Stimulated activated naive CD4-positive, alpha-beta T cell (primary cell): ENCODE measurements at regions not wholly inside any gene's neighbourhood (a gene's known extent, or its start where the extent isn't known, plus 50 kb on each side); places are given as distances from the start of the nearest gene placed in this dataset.
"Not testable (repeated sequence)": the region's sequence is repeated elsewhere in the genome, so short reads cannot be mapped to it uniquely, and the experiment has no call there.

Source experiments
- DNase-seq, 6 experiments: peaks; one replicate each; lab custom pipeline; 2025; lab: John Stamatoyannopoulos, UW

DNA sequence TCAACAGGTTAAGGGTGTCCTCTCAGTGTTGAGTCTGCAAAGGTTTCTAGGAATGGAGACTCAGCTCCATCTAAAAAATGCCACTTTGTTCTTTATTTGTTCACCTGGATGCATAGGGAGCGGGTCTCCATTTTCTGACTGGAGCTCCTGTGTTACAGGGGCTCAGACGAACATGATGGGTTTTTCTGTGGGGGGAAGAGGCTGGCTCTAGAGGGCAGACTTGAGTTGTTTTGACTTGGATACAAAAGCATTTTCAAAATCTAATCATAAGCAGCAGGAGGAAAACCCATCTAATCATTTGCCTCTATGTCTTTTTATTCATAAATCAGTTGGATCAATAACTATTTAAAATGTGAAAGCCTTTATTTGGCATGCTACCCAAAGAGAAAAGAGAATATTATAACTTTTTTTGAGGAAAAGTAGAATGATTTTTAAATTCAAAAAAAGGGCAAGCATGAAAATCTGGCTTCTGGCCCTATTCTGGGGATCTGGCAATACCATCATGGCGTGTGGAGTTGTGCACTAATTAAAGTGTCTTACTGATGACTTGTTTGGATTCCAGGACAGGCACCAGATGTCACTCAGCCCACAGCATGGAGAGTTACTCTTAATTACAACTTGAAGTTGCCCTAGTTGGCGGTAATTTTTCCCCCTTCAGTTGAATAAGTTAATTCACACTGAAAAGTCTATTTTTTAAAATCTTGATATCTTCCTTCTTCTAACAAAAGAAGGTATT, 594.9 kb downstream of the REEP3 start:
- DNase-seq = no peak

DNA sequence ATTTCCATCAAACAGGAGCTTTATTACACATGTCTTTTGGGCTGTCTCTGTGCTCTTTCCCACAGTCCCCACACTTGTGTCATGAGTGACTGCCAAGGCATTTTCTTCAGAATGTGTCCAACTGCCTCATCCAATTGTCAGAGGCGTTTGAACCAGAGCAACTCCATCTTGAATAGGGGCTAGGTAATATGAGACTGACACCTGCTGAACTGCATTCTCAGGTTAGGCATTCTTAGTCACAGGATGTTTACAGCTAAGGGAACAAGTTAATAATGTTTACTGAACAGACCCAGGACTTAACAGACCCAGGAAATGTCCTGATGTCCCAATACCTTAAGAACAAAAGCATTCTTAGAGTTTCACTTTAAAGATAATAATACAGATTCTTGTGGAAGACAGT, 595.5 kb downstream of the REEP3 start:
- DNase-seq = no peak

DNA sequence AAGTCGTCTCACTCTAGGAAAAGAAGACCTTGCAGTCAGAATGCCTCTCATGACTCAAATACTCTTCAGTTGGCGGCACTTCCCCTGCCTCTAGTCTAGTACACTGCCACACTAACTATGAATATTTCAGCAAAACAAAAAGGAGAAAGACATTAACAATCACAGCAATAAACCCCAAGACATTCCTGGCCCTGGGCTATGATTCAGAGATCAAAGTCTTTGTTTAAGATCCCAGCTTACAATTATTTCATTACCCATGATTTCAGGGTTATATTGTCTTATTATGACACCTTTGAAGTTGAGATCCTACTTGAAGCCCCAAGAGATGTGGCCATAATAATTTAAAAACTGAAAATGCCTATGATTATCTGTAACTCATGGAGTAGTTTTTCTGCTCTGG, 597.5 kb downstream of the REEP3 start:
- DNase-seq = no peak

DNA sequence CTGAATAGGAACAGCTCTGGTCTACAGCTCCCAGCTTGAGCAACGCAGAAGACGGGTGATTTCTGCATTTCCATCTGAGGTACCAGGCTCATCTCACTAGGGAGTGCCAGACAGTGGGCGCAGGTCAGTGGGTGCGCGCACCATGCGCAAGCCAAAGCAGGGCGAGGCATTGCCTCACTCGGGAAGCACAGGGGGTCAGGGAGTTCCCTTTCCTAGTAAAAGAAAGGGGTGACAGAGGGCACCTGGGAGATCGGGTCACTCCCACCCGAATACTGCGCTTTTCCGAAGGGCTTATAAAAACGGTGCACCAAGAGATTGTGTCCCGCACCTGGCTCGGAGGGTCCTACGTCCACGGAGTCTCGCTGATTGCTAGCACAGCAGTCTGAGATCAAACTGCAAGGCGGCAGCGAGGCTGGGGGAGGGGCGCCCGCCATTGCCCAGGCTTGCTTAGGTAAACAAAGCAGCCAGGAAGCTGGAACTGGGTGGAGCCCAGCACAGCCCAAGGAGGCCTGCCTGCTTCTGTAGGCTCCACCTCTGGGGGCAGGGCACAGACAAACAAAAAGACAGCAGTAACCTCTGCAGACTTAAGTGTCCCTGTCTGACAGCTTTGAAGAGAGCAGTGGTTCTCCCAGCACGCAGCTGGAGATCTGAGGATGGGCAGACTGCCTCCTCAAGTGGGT, 599.2 kb downstream of the REEP3 start:
- DNase-seq = not testable (repeated sequence)

DNA sequence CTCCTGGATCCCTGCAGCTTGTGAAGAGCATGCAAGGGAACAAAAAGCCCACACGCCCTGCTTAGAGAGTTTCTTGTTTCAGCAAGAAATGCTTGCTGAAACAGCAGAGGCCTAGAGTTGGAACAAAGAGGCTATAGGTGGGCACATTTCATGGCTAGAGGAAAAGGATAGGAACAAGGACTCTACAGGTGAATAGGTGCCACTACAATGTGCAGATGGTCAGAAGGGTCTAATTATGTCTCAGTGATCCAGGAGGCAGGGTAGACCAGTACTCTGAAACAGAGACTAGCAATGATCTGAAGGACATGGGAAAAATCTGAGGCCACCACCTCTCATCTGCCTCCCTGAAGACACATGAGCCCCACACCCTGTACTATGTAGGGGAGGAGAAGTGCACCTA, 609.0 kb downstream of the REEP3 start:
- no peak for DNase-seq

DNA sequence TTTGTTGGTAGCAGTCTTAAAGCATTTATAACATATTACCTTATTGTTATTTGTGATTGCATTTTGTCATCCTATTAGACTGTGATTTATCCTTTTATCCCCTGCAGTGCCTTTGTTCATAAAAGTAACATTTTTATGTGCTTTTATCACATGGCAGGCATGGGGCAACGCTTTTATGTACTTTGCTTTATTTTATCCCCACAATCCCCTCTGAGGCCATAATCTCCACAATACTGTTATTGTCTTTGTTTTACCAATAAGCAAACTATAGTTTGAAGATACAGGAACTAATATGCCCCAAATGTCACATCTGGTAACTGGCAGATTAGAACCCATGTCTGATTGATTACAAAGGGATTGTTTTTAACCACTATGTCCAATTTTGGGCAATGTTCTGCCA, 613.5 kb downstream of the REEP3 start:
- no peak for DNase-seq

DNA sequence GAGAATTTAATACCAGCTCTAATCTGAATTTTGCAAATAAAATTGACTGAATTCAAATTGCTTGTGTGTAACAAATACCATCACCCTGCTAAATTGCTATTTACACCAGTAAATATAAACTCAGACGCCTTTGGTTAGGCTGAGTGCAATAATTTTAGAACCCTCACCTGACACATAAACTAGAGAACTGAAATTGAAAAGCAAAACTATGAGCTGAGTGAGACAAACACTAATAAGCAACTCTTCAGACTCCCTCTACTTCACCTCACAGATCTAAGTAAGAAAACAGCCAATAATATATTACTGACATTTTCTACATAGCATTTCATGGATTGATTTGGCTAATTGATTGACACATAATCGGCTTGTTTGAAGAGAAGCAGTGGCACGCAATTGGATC, 621.2 kb downstream of the REEP3 start:
- no peak for DNase-seq

DNA sequence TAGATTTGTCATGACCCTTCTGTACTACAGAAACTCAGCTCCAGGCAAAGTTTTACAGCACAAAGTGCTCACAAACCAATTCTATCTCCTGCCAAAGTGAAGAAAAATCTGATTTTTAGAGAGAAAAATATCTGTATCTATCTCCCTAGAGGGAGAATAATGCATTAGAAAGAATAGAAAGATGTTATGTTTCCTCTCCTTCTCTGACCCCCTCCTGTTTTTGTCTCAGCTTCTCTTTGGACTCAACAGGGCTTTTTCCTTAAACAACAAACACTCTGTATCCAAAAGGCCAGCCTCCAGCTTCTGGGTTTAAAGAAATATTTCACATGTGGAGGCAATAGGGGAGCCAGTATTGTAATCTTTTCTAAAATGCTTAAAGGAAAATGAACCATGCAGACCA, 627.4 kb downstream of the REEP3 start:
- DNase-seq = no peak

DNA sequence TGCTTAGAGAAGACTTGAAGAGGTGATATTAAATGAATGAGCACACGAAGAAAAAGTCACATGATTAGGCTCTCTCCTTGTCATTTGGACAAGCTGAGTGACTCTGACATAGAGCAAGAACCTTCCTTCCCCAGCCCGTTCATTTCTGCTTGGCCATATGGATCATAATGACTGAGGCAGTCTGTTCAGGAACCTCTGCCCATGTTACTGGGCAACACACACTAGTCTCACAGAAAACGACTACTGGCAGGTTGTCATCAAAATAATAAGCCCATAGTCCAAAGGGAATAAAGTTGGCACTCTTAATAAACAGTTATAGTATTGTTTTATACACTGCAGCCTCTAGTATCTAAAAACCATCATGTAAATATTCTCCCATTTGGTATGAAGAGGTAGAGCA, 635.0 kb downstream of the REEP3 start:
- no peak for DNase-seq

DNA sequence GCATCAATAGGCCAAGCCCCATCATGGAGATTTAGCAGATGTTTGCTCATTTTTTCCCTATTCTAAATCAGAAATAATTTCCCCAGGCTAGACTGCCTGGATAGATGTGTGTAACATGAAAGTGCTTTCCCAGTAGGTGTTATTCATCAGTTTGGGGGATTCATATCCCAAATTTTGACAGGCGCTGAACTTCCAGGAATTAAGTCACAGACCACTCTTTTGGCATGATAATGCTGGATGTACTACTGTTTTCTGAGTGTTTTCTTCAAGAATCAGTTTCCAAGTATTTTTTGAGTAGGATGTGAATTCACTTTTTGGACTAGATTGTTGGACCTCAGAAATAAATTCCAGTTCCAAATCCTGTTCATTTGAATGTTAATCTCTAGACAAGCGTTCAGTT, 637.4 kb downstream of the REEP3 start:
- DNase-seq = no peak

DNA sequence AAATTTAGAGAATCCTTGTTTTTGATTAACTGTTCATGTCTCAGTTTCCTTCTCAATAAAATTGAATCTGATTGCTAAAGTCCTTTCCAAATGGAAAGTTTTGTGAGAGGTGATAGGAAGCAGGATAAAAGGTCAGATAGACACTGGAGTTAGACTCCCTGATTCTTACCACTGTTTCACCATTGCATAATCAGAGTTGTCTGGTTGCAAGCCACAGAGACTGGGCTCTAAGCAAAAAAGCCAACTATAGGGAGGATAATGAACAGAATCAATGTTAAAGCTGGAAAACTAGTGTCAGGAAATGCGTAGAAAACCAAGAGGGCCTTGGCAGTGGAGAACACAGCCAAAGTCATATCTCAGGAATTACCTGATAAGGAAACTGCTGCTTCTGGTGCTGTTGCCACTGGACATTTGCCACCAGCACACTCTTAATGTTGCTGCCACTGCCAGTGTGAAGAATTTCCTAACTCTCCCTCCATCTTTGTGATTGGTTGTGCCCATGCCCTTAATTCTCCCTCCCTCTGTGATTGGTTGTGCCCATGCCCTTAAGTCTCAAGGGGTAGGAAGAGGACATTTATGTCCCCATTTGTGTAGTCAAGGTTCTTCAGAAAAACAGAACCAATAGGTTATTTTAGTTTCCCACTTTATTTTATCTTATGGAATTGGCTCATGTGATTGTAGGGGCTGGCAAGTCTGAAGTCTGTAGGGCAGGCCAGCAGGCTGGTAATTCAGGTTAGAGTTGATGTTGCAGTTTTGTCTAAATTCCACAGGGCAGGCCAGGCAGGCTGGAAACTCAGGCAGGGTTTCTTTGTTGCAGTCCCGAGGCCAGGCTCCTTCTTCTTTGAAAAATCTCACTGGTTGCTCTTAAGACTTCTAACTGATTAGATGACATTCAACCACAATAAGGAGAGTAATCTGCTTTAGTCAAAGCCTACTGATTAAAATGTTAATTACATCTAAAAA, 639.0 kb downstream of the REEP3 start:
- no peak for DNase-seq

DNA sequence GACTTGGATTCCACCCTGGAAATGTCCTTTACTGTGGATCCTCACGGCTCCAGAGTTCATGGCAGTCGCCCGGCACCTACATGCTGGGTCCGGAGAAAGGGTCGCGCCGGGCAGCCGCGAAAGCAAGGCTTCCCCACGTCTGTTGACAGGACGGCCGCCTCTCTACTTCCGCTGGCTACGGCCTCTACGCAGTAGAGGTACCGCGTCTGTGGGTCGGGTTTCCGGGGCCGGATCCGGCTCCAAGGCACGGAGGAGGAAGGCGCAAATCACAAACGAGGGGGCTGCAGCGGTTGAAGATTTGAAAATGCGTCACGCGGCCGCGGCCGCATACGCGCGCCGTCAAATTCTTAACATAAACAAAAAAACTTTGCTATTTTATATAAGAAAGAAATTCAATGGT, 649.6 kb downstream of the REEP3 start:
- DNase-seq = no peak

DNA sequence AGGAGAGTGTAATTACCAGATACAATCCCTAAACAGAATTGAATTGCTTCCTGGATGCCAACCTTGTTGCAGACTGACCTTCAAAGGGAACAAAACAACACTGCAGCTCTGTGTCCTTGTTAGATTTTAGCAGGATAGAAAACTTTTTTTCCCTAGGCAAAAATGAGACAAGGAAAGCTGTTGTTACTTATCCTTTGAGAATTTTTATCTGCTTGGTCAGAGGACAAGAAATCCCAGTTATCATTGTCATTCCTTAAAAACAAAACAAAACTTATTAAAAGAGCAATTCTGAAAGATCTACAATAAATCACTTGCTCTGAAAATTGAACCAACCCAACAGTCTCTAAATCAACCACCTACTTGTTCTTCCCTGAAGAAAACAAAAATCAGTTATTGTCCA, 652.6 kb downstream of the REEP3 start:
- DNase-seq = no peak

DNA sequence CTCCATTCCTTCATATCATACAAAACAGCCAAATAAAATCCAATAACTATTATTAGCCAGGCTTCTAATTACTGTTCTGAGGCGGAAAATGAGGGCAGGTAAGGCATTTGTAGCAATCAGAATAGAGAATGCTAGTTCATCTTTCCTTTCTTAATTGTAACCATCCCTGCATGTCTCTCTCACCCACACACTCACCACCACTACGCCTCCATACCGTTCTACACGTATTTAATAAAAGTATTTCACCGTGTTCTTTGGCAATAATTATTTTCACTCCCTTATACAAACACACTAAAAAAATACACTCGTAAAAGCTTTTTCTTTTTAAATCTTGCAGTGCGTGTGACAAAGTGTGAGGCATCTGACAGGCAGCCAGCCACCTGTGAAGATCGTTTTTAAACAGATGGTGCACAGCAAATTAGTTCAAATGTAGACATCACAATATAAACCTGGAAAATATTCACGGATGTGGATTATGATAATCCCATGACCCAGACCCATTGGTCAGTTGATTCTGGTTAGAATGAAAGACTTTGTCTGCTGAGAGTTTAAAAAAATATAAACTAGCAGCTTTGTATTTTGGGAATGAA, 653.6 kb downstream of the REEP3 start:
- DNase-seq = no peak

DNA sequence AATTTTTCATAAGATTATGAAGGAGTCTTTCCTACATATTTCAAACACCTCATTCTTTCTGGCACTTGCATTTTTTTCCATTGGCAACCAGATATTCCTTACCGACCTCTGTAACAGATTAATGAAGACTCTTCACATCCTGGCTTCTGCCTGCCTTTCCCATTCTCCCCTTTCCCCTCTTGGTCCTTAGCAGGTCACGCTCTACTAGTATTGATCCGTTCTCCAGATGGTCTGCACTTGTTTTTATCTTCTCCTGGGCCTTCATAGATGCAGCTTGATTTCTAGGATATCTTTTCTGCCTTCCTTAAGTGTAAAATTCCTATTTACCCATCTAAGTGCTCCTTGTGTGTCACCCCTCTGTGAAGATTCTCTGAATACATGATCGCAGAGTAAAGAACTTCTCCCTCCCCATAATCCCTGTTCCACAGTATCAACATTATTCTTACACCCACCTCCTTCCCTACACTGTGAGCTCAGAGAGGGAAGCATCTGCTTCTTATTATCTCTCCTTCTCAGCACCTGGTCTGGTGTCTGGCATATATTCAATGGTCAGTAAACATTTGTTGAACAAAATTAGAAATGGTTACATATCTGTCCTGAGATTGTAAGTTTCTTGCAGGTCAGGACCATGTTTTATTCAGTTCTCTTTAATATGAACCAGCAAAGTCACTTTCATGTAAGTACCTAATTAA, 654.2 kb downstream of the REEP3 start:
- DNase-seq = no peak

DNA sequence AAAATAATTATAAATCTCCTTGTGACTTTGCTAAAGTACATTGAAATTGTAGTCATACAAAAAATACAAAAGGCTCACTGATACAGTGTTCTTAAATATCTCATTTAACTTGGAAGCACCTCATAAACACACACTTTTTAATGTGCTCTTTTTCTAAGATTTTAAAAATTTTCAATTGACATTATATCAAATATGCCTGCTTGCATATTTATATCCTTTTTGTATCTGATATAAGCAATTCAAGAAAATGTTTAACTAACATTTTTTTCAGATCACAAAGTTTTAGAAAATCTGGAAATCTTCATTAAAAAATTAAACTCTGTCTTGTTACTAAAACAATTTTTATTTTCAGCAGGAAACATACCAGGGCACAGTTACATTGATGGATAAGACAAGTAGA, 661.5 kb downstream of the REEP3 start:
- no peak for DNase-seq

DNA sequence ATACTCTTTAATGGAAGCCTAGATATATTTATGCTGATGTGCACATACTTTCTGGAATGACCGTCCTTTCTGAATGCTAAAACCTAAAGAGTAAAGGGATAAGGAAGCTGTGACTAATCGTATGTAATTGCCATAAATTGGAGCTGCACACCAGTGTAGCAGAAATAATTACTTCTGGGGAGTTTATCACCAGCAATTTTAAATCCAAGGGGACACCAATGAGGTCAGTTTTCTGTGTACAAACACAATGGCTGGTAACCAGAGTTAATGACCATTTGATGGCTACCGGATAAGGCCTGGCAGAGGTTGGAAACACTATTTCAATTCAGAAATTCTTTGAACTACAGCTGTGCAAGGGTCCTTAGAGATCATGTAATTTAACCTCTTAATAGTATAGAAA, 670.1 kb downstream of the REEP3 start:
- no peak for DNase-seq

DNA sequence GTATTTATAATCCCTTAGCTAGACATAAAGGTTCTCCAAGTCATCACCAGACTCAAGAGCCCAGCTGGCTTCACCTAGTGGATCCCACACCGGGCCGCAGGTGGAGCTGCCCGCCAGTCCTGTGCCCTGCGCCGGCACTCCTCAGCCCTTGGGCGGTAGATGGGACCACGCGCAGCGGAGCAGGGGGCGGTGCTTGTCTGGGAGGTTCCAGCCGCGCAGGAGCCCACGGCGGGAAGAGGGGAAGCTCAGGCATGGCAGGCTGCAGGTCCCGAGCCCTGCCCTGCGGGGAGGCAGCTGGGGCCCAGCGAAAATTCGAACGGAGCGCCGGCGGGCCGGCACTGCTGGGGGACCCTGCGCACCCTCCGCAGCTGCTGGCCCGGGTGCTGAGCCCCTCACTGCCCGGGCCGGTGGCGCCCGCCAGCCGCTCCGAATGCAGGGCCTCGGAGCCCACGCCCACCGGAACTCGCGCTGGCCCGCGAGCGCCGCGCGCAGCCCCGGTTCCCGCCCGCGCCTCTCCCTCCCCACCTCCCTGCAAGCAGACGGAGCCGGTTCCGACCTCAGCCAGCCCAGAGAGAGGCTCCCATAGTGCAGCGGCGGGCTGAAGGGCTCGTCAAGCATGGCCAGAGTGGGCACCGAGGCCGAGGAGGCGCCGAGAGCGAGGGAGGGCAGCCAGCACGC, 675.6 kb downstream of the REEP3 start:
- DNase-seq = no peak

DNA sequence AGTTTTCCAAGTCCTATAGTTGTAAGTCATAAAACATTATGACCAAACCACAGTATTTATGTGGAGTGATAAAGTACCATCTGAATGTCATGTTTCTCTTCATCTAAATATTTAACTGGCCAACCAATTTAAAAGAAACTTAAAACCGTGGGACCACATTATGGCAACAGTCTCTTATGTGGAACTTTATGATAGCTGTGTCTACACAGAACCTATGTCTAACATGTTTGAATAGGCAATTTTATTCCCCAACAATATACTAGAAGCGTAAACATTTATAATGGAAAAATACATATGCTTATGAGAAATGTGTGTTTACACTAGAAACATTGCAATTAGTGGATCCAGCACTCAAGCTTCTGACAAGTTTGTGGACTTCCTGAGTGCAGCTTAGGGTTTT, 680.7 kb downstream of the REEP3 start:
- no peak for DNase-seq

DNA sequence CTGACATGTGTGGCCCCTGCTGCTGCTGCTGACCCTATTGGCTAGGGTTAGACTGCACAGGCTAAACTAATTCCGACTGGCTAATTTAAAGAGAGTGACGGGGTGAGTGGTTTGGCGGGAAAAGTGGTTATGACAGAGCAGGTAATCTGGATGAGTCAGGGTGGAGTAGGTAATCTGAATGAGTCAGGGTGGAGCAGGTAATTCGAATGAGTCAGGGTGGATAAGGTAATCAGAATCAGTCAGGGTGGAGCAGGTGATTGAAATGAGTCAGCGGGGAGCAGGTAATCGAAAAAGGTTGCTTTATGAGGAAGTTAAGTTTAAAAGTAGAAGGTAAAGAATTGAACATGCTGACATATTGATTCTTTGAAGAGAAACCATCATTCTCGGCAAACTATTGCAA, 683.3 kb downstream of the REEP3 start:
- not testable (repeated sequence) for DNase-seq

DNA sequence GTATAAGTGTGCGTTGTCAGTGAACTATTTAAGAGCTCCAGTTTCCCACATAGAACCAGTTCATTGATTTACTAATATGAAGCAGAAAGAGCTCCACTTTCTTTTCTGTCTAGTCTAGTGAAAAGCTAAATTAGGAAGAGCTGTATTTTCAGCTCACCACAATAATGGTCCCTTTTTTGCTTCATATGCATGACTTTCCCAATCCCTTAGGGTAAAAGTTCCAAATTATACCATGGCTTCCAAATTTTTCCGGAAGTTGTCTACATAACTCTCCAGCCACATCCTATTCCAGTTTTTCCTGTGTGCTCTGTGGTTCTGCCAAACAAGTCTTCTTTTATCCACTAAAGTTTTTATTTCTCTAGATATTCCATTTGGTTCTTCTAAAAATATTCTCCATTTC, 685.2 kb downstream of the REEP3 start:
- no peak for DNase-seq
